Sigmoid colon (tissue), 6 donors: ENCODE measurements at regions not wholly inside any gene's neighbourhood (a gene's known extent, or its start where the extent isn't known, plus 50 kb on each side); places are given as distances from the start of the nearest gene placed in this dataset.

Experiments
- DNase-seq: peaks from one replicate; pipeline ENCODE4 v3.0.0-alpha.2; 2019
- H3K27ac ChIP-seq, 4 donors: fragments of 200-600 bp; sonication (generic); one replicate each; pipeline ENCODE4 v1.5.1; 2016 to 2019; ENCODE audit warnings: mild to moderate bottlenecking in 1 of 4
- H3K27me3 ChIP-seq, 3 donors: fragments of 200-600 bp; sonication (generic); one replicate each; pipeline ENCODE4 v1.5.1; 2019; ENCODE audit warnings: mild to moderate bottlenecking in 1 of 3
- H3K36me3 ChIP-seq, 4 donors: fragments of 200-600 bp; sonication (generic); one replicate each; pipeline ENCODE4 v1.5.1; 2016 to 2019
- H3K4me1 ChIP-seq, 4 donors: fragments of 200-600 bp; sonication (generic); one replicate each; pipeline ENCODE4 v1.5.1; 2017 to 2019
- H3K4me3 ChIP-seq, 4 donors: fragments of 200-600 bp; sonication (generic); one replicate each; pipeline ENCODE4 v1.5.1; 2017 to 2019; ENCODE audit warnings: mild to moderate bottlenecking in 2 of 4, moderate library complexity in 1 of 4
- H3K9me3 ChIP-seq, 4 donors: fragments of 200-600 bp in 3 of 4; sonication (generic) in 3 of 4; one replicate each; pipeline versions ENCODE4 v1.5.1 to v1.6.1; 2013 to 2019
- CTCF ChIP-seq, 4 experiments: fragments of 450-650 bp in 3 of 4; fragments of 200-600 bp in 1 of 4; IDR thresholded peaks; one replicate each; pipeline ENCODE4 v1.5.1; 2016 to 2019; ENCODE audit warnings: antibody characterized with exemption in 4 of 4, mild to moderate bottlenecking in 3 of 4, moderate library complexity in 2 of 4
- EP300 ChIP-seq, 4 donors: sonication (generic); formaldehyde crosslinking; IDR thresholded peaks; one replicate each; pipeline ENCODE4 v1.6.1; 2017; ENCODE audit warnings: antibody characterized with exemption in 4 of 4
- POLR2A ChIP-seq, 2 donors: fragments of 450-650 bp; IDR thresholded peaks; one replicate each; pipeline ENCODE4 v1.6.1; 2016; ENCODE audit warnings: antibody characterized with exemption in 2 of 2, mild to moderate bottlenecking in 2 of 2, moderate library complexity in 2 of 2
- POLR2AphosphoS5 ChIP-seq, 4 donors: sonication (generic); formaldehyde crosslinking; IDR thresholded peaks; one replicate each; pipeline ENCODE4 v1.6.1; 2017; ENCODE audit warnings: antibody characterized with exemption in 4 of 4
- WGBS, 2 donors: extraction: QIAGEN DNeasy Blood & Tissue Kit; methylation state at CpG; one replicate each; pipeline ENCODE4 v1.1.7; 2013; 5-methylcytosine and 5-hydroxymethylcytosine counted together
- intact Hi-C: fragments of 100-400 bp; cut with DNase I; formaldehyde crosslinking; loops from one replicate; pipeline ENCODE4 v1.15.1; 2023
- donor health status: healthy with polysubstance abuse.
- donor health status: healthy.

- 84 to 87% methylated on average over 1 of the region's 1 CpG for WGBS, 2 donors
- H3K27me3 ChIP-seq, result no peaks in the 10 kb centered on the region
- no peak for DNase-seq
- H3K27ac ChIP-seq, result no peak overlapping the region
- intact Hi-C loops, result no loop called here
- no peaks in the 10 kb centered on the region for H3K36me3 ChIP-seq
- H3K9me3 ChIP-seq, result no peaks in the 10 kb centered on the region
- no peak overlapping the region for H3K4me3 ChIP-seq
- TF ChIP-seq POLR2AphosphoS5 (IDR thresholded peaks at IDR 0.05) (no peak), EP300 (IDR thresholded peaks at IDR 0.05) (no peak), POLR2A (IDR thresholded peaks at IDR 0.05) (no peak), CTCF (IDR thresholded peaks at IDR 0.05) (no peak)
- H3K4me1 ChIP-seq, result peaks cover 0 to 7% (median 3%) of the 10 kb centered on the region in 4 donors
Observed at GRCh38 chr1:112048421-112048820, 59.0 kb upstream of the KCND3 start.

GRCh38 chr1:112054510-112054909, 65.0 kb upstream of the KCND3 start:
- intact Hi-C loops, result no loop called here
- H3K27me3 ChIP-seq, result no peaks in the 10 kb centered on the region
- no peak for TF ChIP-seq POLR2AphosphoS5 (IDR thresholded peaks at IDR 0.05)
- no peak for TF ChIP-seq POLR2A (IDR thresholded peaks at IDR 0.05)
- TF ChIP-seq CTCF (IDR thresholded peaks at IDR 0.05), result no peak
- TF ChIP-seq EP300 (IDR thresholded peaks at IDR 0.05), result no peak
- no peaks in the 10 kb centered on the region for H3K4me1 ChIP-seq
- H3K27ac ChIP-seq, result no peak overlapping the region
- no peak overlapping the region for H3K4me3 ChIP-seq
- DNase-seq, result no peak
- H3K36me3 ChIP-seq, result no peaks in the 10 kb centered on the region
- no peaks in the 10 kb centered on the region for H3K9me3 ChIP-seq
- 90 to 98% methylated on average over 2 of the region's 2 CpGs for WGBS, 2 donors

GRCh38 chr1:112056354-112056753, 66.9 kb upstream of the KCND3 start:
- TF ChIP-seq POLR2A (IDR thresholded peaks at IDR 0.05) (no peak), POLR2AphosphoS5 (IDR thresholded peaks at IDR 0.05) (no peak), CTCF (IDR thresholded peaks at IDR 0.05) (no peak), EP300 (IDR thresholded peaks at IDR 0.05) (no peak)
- 68 to 72% methylated on average over 5 of the region's 5 CpGs for WGBS, 2 donors
- Histone ChIP-seq H3K36me3 (no peaks in the 10 kb centered on the region), H3K27ac (no peak overlapping the region), H3K9me3 (no peaks in the 10 kb centered on the region), H3K27me3 (no peaks in the 10 kb centered on the region), H3K4me1 (no peaks in the 10 kb centered on the region), H3K4me3 (no peak overlapping the region)
- no peak for DNase-seq
- intact Hi-C loops, result no loop called here

- no peak for DNase-seq
- Histone ChIP-seq H3K4me1 (no peaks in the 10 kb centered on the region), H3K27ac (no peak overlapping the region), H3K36me3 (no peaks in the 10 kb centered on the region), H3K9me3 (no peaks in the 10 kb centered on the region), H3K4me3 (no peak overlapping the region), H3K27me3 (no peaks in the 10 kb centered on the region)
- TF ChIP-seq EP300 (IDR thresholded peaks at IDR 0.05) (no peak), POLR2A (IDR thresholded peaks at IDR 0.05) (no peak), POLR2AphosphoS5 (IDR thresholded peaks at IDR 0.05) (no peak), CTCF (IDR thresholded peaks at IDR 0.05) (no peak)
- WGBS, 2 donors, result 78 to 85% methylated on average over 5 of the region's 5 CpGs
- intact Hi-C loops, result no loop called here
Observed at GRCh38 chr1:112057736-112058135, 68.3 kb upstream of the KCND3 start.

- H3K4me1 ChIP-seq, result no peaks in the 10 kb centered on the region
- no peak overlapping the region for H3K27ac ChIP-seq
- TF ChIP-seq POLR2A (IDR thresholded peaks at IDR 0.05) (no peak), EP300 (IDR thresholded peaks at IDR 0.05) (no peak), CTCF (IDR thresholded peaks at IDR 0.05) (no peak), POLR2AphosphoS5 (IDR thresholded peaks at IDR 0.05) (no peak)
- 63 to 70% methylated on average over 7 of the region's 7 CpGs for WGBS, 2 donors
- no peak overlapping the region for H3K4me3 ChIP-seq
- H3K27me3 ChIP-seq, result no peaks in the 10 kb centered on the region
- intact Hi-C loops, result no loop called here
- DNase-seq, result no peak
- no peaks in the 10 kb centered on the region for H3K36me3 ChIP-seq
- H3K9me3 ChIP-seq, result no peaks in the 10 kb centered on the region
Observed at GRCh38 chr1:112058815-112059450, 69.5 kb upstream of the KCND3 start.
